ENCODE measurements at regions not wholly inside any gene's neighbourhood (a gene's known extent, or its start where the extent isn't known, plus 50 kb on each side); places are given as distances from the start of the nearest gene placed in this dataset.

GRCh38 chr2:59724746-59725145 lies 828.7 kb downstream of the BCL11A start:
- Histone ChIP-seq H4K8ac (ENCODE audit: extremely low read depth, insufficient read depth, low read length) (no peak overlapping the region; the same call in 1 of the 2 replicates), H4K91ac (replicated peaks; ENCODE audit: insufficient read length, low read length) (no peak overlapping the region), H3K27me3 (replicated peaks in 1 of 4; ENCODE audit: control insufficient read depth in 3 of 4, extremely low read depth in 1 of 4, insufficient read depth in 3 of 4, low read length in 3 of 4) (no peaks in the 10 kb centered on the region), H3K23me2 (ENCODE audit: low read depth, low read length) (no peaks in the 10 kb centered on the region), H3K79me2 (ENCODE audit: control insufficient read depth in 1 of 2, insufficient read depth in 2 of 2, low read length in 2 of 2) (no peaks in the 10 kb centered on the region), H3K4me2 (ENCODE audit: insufficient read depth in 1 of 2, low read depth in 2 of 2, low read length in 2 of 2) (no peak overlapping the region), H2BK120ac (replicated peaks; ENCODE audit: low read depth, low read length) (no peak overlapping the region), H4K20me1 (replicated peaks in 1 of 2; ENCODE audit: control insufficient read depth in 1 of 2, insufficient read depth in 2 of 2, low read length in 2 of 2) (no peaks in the 10 kb centered on the region), H3K9ac (replicated peaks in 1 of 4; ENCODE audit: extremely low read depth in 1 of 4, low read depth in 3 of 4, low read length in 3 of 4) (no peak overlapping the region), H3K4ac (replicated peaks; ENCODE audit: insufficient read length, low read depth, low read length) (no peak overlapping the region), H2BK20ac (ENCODE audit: low read length) (no peak overlapping the region), H3K14ac (ENCODE audit: insufficient read length) (no peak overlapping the region), H2BK12ac (ENCODE audit: low read depth, low read length) (no peak overlapping the region), H3K18ac (ENCODE audit: extremely low read depth, low read length) (no peak overlapping the region), H3K23ac (ENCODE audit: insufficient read length) (no peak overlapping the region), H3K27ac (ENCODE audit: low read depth, low read length) (no peak overlapping the region), H4K5ac (ENCODE audit: insufficient read length, low read depth, low read length) (no peak overlapping the region), H3K9me3 (ENCODE audit: insufficient read depth in 2 of 2, low read depth in 1 of 2, low read length in 1 of 2) (no peaks in the 10 kb centered on the region), H2AK5ac (ENCODE audit: low read depth, low read length) (no peak overlapping the region), H3K4me1 (replicated peaks in 1 of 4; ENCODE audit: control insufficient read depth in 3 of 4, insufficient read depth in 4 of 4, low read length in 3 of 4) (0 out of 7 replicates have a peak, but pooled peaks cover 0 to 2% (median 0%) of the 10 kb centered on the region in 4 experiments), H3K79me1 (ENCODE audit: low read depth, low read length) (no peaks in the 10 kb centered on the region), H2BK15ac (ENCODE audit: low read length) (no peak overlapping the region), H2BK5ac (ENCODE audit: low read depth, low read length) (no peak overlapping the region), H2AFZ (ENCODE audit: low read length) (no peak overlapping the region), H3K36me3 (ENCODE audit: control insufficient read depth in 2 of 4, insufficient read depth in 4 of 4, low read length in 3 of 4) (no peaks in the 10 kb centered on the region), H3K56ac (replicated peaks; ENCODE audit: insufficient read length, low read depth, low read length) (no peak overlapping the region), H3K4me3 (ENCODE audit: extremely low read depth in 1 of 4, insufficient read depth in 2 of 4, low read depth in 3 of 4, low read length in 4 of 4) (no peak overlapping the region)
- ChIA-PET CTCF (ENCODE audit: partially characterized antibody) (no interaction called here), POLR2A (ENCODE audit: partially characterized antibody) (no interaction called here)
- WGBS, 2 experiments (ENCODE audit: extremely low coverage in 1 of 2, insufficient coverage in 1 of 2, insufficient read length in 1 of 2, insufficient replicate concordance in 2 of 2, low coverage in 1 of 2, low lambda C conversion rate in 2 of 2, missing lambda C conversion rate in 1 of 2) = 97% methylated on average over 3 of the region's 3 CpGs; no CpG with 5 or more reads in 1 of the 2 experiments
- TF ChIP-seq NANOG (IDR thresholded peaks at IDR 0.05; ENCODE audit: insufficient read depth, low read depth, low read length, poor library complexity, severe bottlenecking) (no peak), GABPA (IDR thresholded peaks at IDR 0.05; ENCODE audit: borderline replicate concordance, insufficient read depth, low read length) (no peak), TAF7 (optimal IDR thresholded peaks at IDR 0.05; ENCODE audit: borderline replicate concordance, low read depth, low read length) (no peak), SP1 (IDR thresholded peaks at IDR 0.05; ENCODE audit: low read depth, low read length) (no peak)
- DNase-seq (ENCODE audit: low read depth in 1 of 2, low spot score in 2 of 2) (no peak), FAIRE-seq (no peak)
